ENCODE measurements at regions not wholly inside any gene's neighbourhood (a gene's known extent, or its start where the extent isn't known, plus 50 kb on each side); places are given as distances from the start of the nearest gene placed in this dataset.

GRCh38 chr2:120821446-120822160 lies 85.9 kb downstream of the GLI2 start:
- ATAC-seq (ENCODE audit: low FRiP score in 2 of 2) (no peak), DNase-seq (no peak)
- no peak overlapping the region for H3K27ac ChIP-seq
- peaks cover 0 to 6% (median 3%) of the 10 kb centered on the region in 4 donors for H3K4me1 ChIP-seq
- TF ChIP-seq POLR2AphosphoS5 (IDR thresholded peaks at IDR 0.05) (no peak), CTCF (IDR thresholded peaks at IDR 0.05) (no peak), POLR2A (IDR thresholded peaks at IDR 0.05) (no peak), EP300 (IDR thresholded peaks at IDR 0.05) (no peak)
- 87 to 88% methylated on average over 12 to 15 of the region's 15 CpGs for WGBS, 2 donors
- no peaks in the 10 kb centered on the region for H3K9me3 ChIP-seq
- H3K4me3 ChIP-seq, result no peak overlapping the region
- no peaks in the 10 kb centered on the region for H3K27me3 ChIP-seq
- H3K36me3 ChIP-seq, result no peaks in the 10 kb centered on the region

GRCh38 chr2:120822933-120823332 lies 87.3 kb downstream of the GLI2 start:
- WGBS, 2 donors, result 83 to 87% methylated on average over 11 of the region's 11 CpGs
- H3K9me3 ChIP-seq, result no peaks in the 10 kb centered on the region
- H3K36me3 ChIP-seq, result no peaks in the 10 kb centered on the region
- TF ChIP-seq POLR2A (IDR thresholded peaks at IDR 0.05) (no peak), EP300 (IDR thresholded peaks at IDR 0.05) (no peak), CTCF (IDR thresholded peaks at IDR 0.05) (no peak), POLR2AphosphoS5 (IDR thresholded peaks at IDR 0.05) (no peak)
- no peak overlapping the region for H3K4me3 ChIP-seq
- DNase-seq (no peak), ATAC-seq (ENCODE audit: low FRiP score in 2 of 2) (no peak)
- no peak overlapping the region for H3K27ac ChIP-seq
- H3K27me3 ChIP-seq, result no peaks in the 10 kb centered on the region
- peaks cover 0 to 6% (median 4%) of the 10 kb centered on the region in 4 donors for H3K4me1 ChIP-seq

DNA sequence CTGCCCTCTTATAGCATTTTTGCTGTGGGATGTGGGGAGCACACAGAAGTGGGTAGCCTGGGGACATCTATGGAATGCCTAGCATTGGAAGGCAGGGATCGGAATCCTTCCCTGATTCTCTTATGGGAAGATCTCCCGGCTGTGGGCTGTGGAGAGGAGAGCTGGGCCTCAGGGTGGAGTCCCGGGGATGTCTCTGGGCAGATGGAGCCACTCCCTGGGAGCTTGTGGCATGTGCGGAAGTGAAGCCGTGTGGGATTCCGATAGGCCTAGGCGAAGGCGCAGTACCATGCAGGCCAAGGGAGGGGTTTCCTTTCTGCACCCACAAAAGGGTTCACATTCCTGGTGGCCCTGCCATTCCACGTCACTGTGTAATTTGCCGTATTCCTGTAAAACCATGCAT lies 87.9 kb downstream of the GLI2 start:
- no peak for DNase-seq
- Histone ChIP-seq H3K36me3 (no peaks in the 10 kb centered on the region), H3K27me3 (no peaks in the 10 kb centered on the region), H3K9me3 (no peaks in the 10 kb centered on the region), H3K27ac (no peak overlapping the region), H3K4me3 (no peak overlapping the region), H3K4me1 (peaks cover 0 to 6% (median 4%) of the 10 kb centered on the region in 4 donors)
- ATAC-seq (ENCODE audit: low FRiP score in 2 of 2), result no peak
- 89 to 93% methylated on average over 10 of the region's 10 CpGs for WGBS, 2 donors
- no peak for TF ChIP-seq EP300 (IDR thresholded peaks at IDR 0.05)
- TF ChIP-seq POLR2AphosphoS5 (IDR thresholded peaks at IDR 0.05), result no peak
- no peak for TF ChIP-seq POLR2A (IDR thresholded peaks at IDR 0.05)
- no peak for TF ChIP-seq CTCF (IDR thresholded peaks at IDR 0.05)

DNA sequence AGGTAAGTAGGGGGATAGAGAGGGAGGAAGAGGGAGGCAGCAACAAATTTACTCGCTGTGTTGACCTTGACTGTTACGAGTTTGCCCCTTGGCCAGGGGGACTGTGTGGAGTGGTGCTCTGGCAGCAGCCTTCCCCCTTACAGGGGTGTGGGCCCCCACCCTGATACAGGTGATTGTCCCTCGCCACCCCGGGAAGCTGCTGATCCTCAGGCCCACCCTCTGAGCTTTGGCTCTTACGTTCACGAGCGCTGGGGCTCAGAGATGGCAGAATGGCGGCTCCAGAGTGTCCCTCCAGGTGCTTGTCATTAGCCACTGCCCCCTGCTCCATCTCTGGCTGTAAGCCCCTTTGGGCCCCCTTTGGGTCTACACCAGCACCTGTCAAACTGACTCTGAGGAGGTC lies 88.6 kb downstream of the GLI2 start:
- 89 to 97% methylated on average over 2 to 8 of the region's 8 CpGs for WGBS, 2 donors
- TF ChIP-seq POLR2AphosphoS5 (IDR thresholded peaks at IDR 0.05) (no peak), EP300 (IDR thresholded peaks at IDR 0.05) (no peak), CTCF (IDR thresholded peaks at IDR 0.05) (no peak), POLR2A (IDR thresholded peaks at IDR 0.05) (no peak)
- no peaks in the 10 kb centered on the region for H3K36me3 ChIP-seq
- ATAC-seq (ENCODE audit: low FRiP score in 2 of 2) (no peak), DNase-seq (no peak)
- no peak overlapping the region for H3K4me3 ChIP-seq
- H3K27me3 ChIP-seq, result no peaks in the 10 kb centered on the region
- no peak overlapping the region for H3K27ac ChIP-seq
- H3K4me1 ChIP-seq, result peaks cover 0 to 6% (median 4%) of the 10 kb centered on the region in 4 donors
- no peaks in the 10 kb centered on the region for H3K9me3 ChIP-seq

All from upper lobe of left lung (tissue), 6 donors.